Sigmoid colon (tissue), 6 donors: ENCODE measurements at regions not wholly inside any gene's neighbourhood (a gene's known extent, or its start where the extent isn't known, plus 50 kb on each side); places are given as distances from the start of the nearest gene placed in this dataset.

Source experiments
- DNase-seq: peaks from one replicate; pipeline ENCODE4 v3.0.0-alpha.2; 2019
- H3K27ac ChIP-seq, 4 donors: fragments of 200-600 bp; sonication (generic); one replicate each; pipeline ENCODE4 v1.5.1; 2016 to 2019; ENCODE audit warnings: mild to moderate bottlenecking in 1 of 4
- H3K27me3 ChIP-seq, 3 donors: fragments of 200-600 bp; sonication (generic); one replicate each; pipeline ENCODE4 v1.5.1; 2019; ENCODE audit warnings: mild to moderate bottlenecking in 1 of 3
- H3K36me3 ChIP-seq, 4 donors: fragments of 200-600 bp; sonication (generic); one replicate each; pipeline ENCODE4 v1.5.1; 2016 to 2019
- H3K4me1 ChIP-seq, 4 donors: fragments of 200-600 bp; sonication (generic); one replicate each; pipeline ENCODE4 v1.5.1; 2017 to 2019
- H3K4me3 ChIP-seq, 4 donors: fragments of 200-600 bp; sonication (generic); one replicate each; pipeline ENCODE4 v1.5.1; 2017 to 2019; ENCODE audit warnings: mild to moderate bottlenecking in 2 of 4, moderate library complexity in 1 of 4
- H3K9me3 ChIP-seq, 4 donors: fragments of 200-600 bp in 3 of 4; sonication (generic) in 3 of 4; one replicate each; pipeline versions ENCODE4 v1.5.1 to v1.6.1; 2013 to 2019
- EP300 ChIP-seq, 4 donors: sonication (generic); formaldehyde crosslinking; IDR thresholded peaks; one replicate each; pipeline ENCODE4 v1.6.1; 2017; ENCODE audit warnings: antibody characterized with exemption in 4 of 4
- POLR2A ChIP-seq, 2 donors: fragments of 450-650 bp; IDR thresholded peaks; one replicate each; pipeline ENCODE4 v1.6.1; 2016; ENCODE audit warnings: antibody characterized with exemption in 2 of 2, mild to moderate bottlenecking in 2 of 2, moderate library complexity in 2 of 2
- POLR2AphosphoS5 ChIP-seq, 4 donors: sonication (generic); formaldehyde crosslinking; IDR thresholded peaks; one replicate each; pipeline ENCODE4 v1.6.1; 2017; ENCODE audit warnings: antibody characterized with exemption in 4 of 4
- whole genome bisulfite sequencing, 2 donors: extraction: QIAGEN DNeasy Blood & Tissue Kit; methylation state at CpG; one replicate each; pipeline ENCODE4 v1.1.7; 2013; 5-methylcytosine and 5-hydroxymethylcytosine counted together
- intact Hi-C: fragments of 100-400 bp; cut with DNase I; formaldehyde crosslinking; loops from one replicate; pipeline ENCODE4 v1.15.1; 2023
- TF ChIP-seq, protein P1 (sequence below), 4 experiments: fragments of 450-650 bp in 3 of 4; fragments of 200-600 bp in 1 of 4; IDR thresholded peaks; one replicate each; pipeline ENCODE4 v1.5.1; 2016 to 2019; ENCODE audit warnings: antibody characterized with exemption in 4 of 4, mild to moderate bottlenecking in 3 of 4, moderate library complexity in 2 of 4
- donor health status: healthy with polysubstance abuse.
- donor health status: healthy.

DNA sequence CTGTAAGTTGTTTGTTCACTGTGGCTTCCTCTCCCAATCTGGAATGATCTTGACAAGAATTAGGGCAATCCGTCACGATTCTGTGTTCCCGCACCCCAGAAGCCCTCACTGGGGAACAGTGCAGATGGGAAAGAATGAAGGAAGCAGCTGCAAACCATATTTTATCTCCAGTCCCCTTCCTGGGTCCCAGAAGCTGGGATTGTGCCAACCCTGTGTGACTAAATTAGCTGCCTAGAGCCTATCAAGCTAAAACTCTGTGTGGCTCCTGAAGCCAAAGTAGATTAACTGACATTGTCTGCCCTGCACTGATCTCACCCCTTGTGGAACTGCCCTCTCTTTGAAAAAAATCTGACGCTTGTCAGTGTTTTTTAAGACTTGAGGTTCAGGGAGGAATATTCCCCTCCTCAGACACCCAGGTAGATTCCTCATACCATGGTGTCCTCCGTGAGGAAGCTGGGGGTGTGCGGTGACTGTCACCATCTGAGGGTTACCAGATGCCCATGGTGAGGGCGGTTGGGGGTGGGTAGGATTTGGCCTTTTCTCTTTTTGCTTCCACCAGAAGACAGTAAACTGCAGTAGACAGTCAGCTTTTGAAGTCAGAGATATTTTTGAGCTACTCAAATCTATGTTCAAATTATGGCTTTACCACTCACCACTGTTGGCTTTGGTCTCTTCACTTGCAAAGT, 358.3 kb upstream of the TPM1 start:
- TF ChIP-seq POLR2AphosphoS5 (IDR thresholded peaks at IDR 0.05), result no peak
- TF ChIP-seq, protein P1, sequence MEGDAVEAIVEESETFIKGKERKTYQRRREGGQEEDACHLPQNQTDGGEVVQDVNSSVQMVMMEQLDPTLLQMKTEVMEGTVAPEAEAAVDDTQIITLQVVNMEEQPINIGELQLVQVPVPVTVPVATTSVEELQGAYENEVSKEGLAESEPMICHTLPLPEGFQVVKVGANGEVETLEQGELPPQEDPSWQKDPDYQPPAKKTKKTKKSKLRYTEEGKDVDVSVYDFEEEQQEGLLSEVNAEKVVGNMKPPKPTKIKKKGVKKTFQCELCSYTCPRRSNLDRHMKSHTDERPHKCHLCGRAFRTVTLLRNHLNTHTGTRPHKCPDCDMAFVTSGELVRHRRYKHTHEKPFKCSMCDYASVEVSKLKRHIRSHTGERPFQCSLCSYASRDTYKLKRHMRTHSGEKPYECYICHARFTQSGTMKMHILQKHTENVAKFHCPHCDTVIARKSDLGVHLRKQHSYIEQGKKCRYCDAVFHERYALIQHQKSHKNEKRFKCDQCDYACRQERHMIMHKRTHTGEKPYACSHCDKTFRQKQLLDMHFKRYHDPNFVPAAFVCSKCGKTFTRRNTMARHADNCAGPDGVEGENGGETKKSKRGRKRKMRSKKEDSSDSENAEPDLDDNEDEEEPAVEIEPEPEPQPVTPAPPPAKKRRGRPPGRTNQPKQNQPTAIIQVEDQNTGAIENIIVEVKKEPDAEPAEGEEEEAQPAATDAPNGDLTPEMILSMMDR (IDR thresholded peaks at IDR 0.05), result no peak
- no peak for TF ChIP-seq POLR2A (IDR thresholded peaks at IDR 0.05)
- no peak for TF ChIP-seq EP300 (IDR thresholded peaks at IDR 0.05)
- intact Hi-C loops, result no loop called here
- H3K27me3 ChIP-seq, result no peaks in the 10 kb centered on the region
- H3K9me3 ChIP-seq, result no peaks in the 10 kb centered on the region
- H3K4me1 ChIP-seq, result no peaks in the 10 kb centered on the region
- H3K36me3 ChIP-seq, result peaks cover 0 to 11% (median 0%) of the 10 kb centered on the region in 4 donors
- no peak for DNase-seq
- H3K4me3 ChIP-seq, result no peak overlapping the region
- no peak overlapping the region for H3K27ac ChIP-seq
- WGBS, 2 donors, result 94% methylated on average over 7 of the region's 7 CpGs

DNA sequence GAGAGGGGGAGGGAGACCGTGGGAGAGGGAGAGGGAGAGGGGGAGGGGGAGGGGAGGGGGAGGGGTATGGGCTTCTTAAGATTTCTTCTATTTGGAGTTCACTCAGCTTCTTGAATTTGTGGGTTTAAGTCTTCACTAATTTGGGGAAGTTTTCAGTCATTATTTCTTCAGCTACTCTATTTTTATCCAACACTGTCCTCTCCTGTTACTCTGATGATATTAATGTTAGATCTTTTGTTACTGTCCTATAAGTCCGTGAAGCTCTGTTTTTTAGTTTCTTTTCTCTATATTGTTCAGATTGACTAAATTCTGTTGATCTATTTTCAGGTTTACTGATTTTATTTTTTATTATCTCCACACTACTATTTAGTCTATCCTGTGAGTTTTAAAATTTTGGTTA, 351.5 kb upstream of the TPM1 start:
- H3K4me1 ChIP-seq, result no peaks in the 10 kb centered on the region
- TF ChIP-seq, protein P1 (IDR thresholded peaks at IDR 0.05), result no peak
- TF ChIP-seq POLR2AphosphoS5 (IDR thresholded peaks at IDR 0.05) (no peak), EP300 (IDR thresholded peaks at IDR 0.05) (no peak), POLR2A (IDR thresholded peaks at IDR 0.05) (no peak)
- no peak for DNase-seq
- no peaks in the 10 kb centered on the region for H3K27me3 ChIP-seq
- no peak overlapping the region for H3K27ac ChIP-seq
- H3K9me3 ChIP-seq, result no peaks in the 10 kb centered on the region
- H3K36me3 ChIP-seq, result peaks cover 0 to 39% (median 2%) of the 10 kb centered on the region in 4 donors
- intact Hi-C loops, result no loop called here
- H3K4me3 ChIP-seq, result no peak overlapping the region
- 73 to 78% methylated on average over 2 of the region's 2 CpGs for WGBS, 2 donors

DNA sequence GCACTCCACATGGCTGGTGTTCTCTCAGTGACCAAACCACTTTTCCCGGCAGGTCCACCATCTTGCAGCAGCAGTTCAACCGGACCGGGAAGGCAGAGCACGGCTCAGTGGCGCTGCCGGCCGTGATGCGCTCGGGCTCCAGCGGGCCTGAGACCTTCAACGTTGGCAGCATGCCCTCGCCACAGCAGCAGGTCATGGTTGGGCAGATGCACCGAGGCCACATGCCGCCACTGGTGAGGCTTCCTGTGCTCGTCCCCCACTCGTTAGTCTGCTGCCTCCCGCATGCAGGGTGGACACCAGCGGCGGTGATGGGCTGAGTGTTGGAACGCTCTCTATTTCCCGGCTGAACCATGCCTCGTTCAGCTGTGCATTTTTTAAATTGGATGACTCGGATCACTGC, 344.9 kb upstream of the TPM1 start:
- 96% methylated on average over 23 of the region's 23 CpGs for WGBS, 2 donors
- Histone ChIP-seq H3K4me3 (no peak overlapping the region), H3K27ac (no peak overlapping the region), H3K9me3 (no peaks in the 10 kb centered on the region), H3K4me1 (no peaks in the 10 kb centered on the region), H3K36me3 (peaks cover 0 to 85% (median 10%) of the 10 kb centered on the region in 4 donors), H3K27me3 (no peaks in the 10 kb centered on the region)
- DNase-seq, result no peak
- TF ChIP-seq, protein P1 (IDR thresholded peaks at IDR 0.05), result no peak
- TF ChIP-seq POLR2AphosphoS5 (IDR thresholded peaks at IDR 0.05) (no peak), POLR2A (IDR thresholded peaks at IDR 0.05) (no peak), EP300 (IDR thresholded peaks at IDR 0.05) (no peak)
- intact Hi-C loops, result no loop called here

DNA sequence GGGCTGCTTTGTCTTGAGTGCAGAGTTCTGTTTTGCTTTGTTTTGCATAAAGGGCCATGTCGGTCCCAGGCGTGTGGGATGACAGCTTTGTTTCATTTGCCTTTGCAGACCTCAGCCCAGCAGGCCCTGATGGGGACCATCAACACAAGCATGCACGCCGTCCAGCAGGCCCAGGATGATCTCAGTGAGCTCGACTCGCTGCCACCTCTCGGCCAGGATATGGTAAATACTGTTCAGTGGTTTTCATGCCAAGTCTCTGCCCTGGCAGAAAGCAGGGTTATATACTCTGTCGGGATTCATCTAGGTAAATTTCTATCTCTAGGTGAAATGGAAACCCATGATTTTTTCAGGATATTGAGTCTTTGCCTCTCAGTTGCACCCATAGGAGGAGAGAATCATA, 343.9 kb upstream of the TPM1 start:
- H3K36me3 ChIP-seq, result peaks cover 0 to 90% (median 12%) of the 10 kb centered on the region in 4 donors
- intact Hi-C loops, result no loop called here
- H3K4me3 ChIP-seq, result no peak overlapping the region
- no peaks in the 10 kb centered on the region for H3K4me1 ChIP-seq
- H3K9me3 ChIP-seq, result no peaks in the 10 kb centered on the region
- no peaks in the 10 kb centered on the region for H3K27me3 ChIP-seq
- H3K27ac ChIP-seq, result no peak overlapping the region
- TF ChIP-seq, protein P1 (IDR thresholded peaks at IDR 0.05), result no peak
- TF ChIP-seq POLR2A (IDR thresholded peaks at IDR 0.05) (no peak), POLR2AphosphoS5 (IDR thresholded peaks at IDR 0.05) (no peak), EP300 (IDR thresholded peaks at IDR 0.05) (no peak)
- 93% methylated on average over 8 of the region's 8 CpGs for WGBS, 2 donors
- no peak for DNase-seq

DNA sequence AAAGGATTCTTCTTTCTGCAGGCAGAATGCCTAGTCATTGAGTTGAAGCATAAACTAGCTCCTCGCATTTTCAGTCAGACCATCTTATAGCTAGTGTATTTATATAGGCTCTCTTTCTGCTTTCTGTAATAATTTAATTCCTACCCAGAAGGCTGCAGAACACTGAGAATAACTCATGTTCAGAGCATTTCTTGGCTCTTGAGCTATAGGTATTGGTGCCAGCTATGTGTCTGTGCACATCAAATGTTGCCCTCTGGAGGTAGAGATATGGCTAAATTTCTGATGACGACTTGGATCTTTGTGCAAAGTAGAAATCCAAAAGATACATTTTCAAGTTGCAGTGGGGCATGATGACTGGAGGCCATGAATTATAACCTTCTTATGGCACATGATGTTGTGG, 336.2 kb upstream of the TPM1 start:
- no peak for DNase-seq
- Histone ChIP-seq H3K4me3 (no peak overlapping the region), H3K27ac (no peak overlapping the region), H3K4me1 (no peaks in the 10 kb centered on the region), H3K36me3 (peaks cover 3 to 45% (median 7%) of the 10 kb centered on the region in 4 donors), H3K27me3 (no peaks in the 10 kb centered on the region), H3K9me3 (no peaks in the 10 kb centered on the region)
- 81 to 82% methylated on average over 2 of the region's 2 CpGs for WGBS, 2 donors
- TF ChIP-seq, protein P1 (IDR thresholded peaks at IDR 0.05), result no peak
- intact Hi-C loops, result no loop called here
